ENCODE measurements at regions not wholly inside any gene's neighbourhood (a gene's known extent, or its start where the extent isn't known, plus 50 kb on each side); places are given as distances from the start of the nearest gene placed in this dataset.

DNA sequence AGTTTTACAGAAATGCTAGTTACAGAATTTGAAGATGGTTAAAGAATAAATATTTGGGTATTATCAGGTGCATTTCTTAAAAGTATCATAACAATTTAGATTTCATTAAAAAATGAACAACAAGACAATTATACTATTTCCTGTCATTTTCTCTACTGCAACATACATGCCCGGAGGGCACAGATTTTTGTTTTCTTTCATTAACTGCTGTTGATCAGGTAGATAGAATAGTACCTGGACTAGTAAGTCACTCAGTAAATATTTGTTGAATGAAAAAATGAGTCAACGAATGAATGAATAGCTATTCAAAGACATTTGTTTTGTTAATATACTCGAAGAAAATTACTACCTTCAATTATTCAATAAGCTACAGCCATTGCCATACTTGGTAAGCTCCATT, 531.2 kb upstream of the VRK2 start:
- intact Hi-C loops (cut with DNase I): loop anchor here in 1 of 4 donors (10.0 kb wide), 1 partner anchor 1331 kb away; the partner anchor contains the start of gene CCDC85A
- no peak overlapping the region for H3K27ac ChIP-seq
- H3K36me3 ChIP-seq: no peaks in the 10 kb centered on the region
- no peaks in the 10 kb centered on the region for H3K27me3 ChIP-seq
- no peaks in the 10 kb centered on the region for H3K4me1 ChIP-seq (ENCODE audit: insufficient read depth)
- no peak for DNase-seq
- TF ChIP-seq, protein P1, sequence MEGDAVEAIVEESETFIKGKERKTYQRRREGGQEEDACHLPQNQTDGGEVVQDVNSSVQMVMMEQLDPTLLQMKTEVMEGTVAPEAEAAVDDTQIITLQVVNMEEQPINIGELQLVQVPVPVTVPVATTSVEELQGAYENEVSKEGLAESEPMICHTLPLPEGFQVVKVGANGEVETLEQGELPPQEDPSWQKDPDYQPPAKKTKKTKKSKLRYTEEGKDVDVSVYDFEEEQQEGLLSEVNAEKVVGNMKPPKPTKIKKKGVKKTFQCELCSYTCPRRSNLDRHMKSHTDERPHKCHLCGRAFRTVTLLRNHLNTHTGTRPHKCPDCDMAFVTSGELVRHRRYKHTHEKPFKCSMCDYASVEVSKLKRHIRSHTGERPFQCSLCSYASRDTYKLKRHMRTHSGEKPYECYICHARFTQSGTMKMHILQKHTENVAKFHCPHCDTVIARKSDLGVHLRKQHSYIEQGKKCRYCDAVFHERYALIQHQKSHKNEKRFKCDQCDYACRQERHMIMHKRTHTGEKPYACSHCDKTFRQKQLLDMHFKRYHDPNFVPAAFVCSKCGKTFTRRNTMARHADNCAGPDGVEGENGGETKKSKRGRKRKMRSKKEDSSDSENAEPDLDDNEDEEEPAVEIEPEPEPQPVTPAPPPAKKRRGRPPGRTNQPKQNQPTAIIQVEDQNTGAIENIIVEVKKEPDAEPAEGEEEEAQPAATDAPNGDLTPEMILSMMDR (IDR thresholded peaks at IDR 0.05): no peak
- TF ChIP-seq POLR2A (IDR thresholded peaks at IDR 0.05): no peak
- TF ChIP-seq EP300 (IDR thresholded peaks at IDR 0.05): no peak
- no peaks in the 10 kb centered on the region for H3K9me3 ChIP-seq
- H3K4me3 ChIP-seq: no peak overlapping the region
- 55 to 60% (median 56%) methylated on average over 3 of the region's 3 CpGs for WGBS, 3 donors

DNA sequence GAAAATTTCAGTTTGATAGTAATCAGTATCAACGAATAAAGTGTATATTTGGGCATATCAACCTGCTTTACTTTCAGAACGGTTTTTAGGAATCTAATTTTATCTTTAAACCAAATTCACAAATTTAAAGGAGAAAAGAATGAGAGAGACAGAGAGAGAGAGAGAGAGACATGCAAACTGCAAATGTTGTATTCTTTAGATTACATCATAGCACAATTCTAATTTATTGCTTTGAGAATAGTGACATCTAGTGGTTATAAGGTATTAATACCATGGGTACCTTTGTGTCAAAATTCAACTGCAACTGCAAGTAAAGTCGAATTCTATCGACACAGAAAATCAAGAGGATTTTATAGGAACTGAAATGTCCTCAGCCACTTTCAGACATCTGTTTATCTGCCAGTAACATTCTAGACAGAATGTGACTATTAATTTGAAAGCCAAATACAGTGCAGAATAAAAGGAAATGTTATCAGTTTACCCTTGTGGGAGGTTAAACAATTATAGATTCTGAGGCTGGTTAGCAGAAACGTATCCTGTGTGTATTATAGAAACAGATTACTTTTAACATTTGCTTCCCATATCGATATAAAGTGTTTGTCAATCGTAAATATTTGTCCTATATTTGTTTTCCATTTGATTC, 529.8 kb upstream of the VRK2 start:
- Histone ChIP-seq H3K4me3 (no peak overlapping the region), H3K4me1 (ENCODE audit: insufficient read depth) (no peaks in the 10 kb centered on the region), H3K27ac (no peak overlapping the region), H3K36me3 (no peaks in the 10 kb centered on the region), H3K27me3 (no peaks in the 10 kb centered on the region), H3K9me3 (no peaks in the 10 kb centered on the region)
- intact Hi-C loops (cut with DNase I): loop anchor here in 1 of 4 donors (10.0 kb wide), 1 partner anchor 1332 kb away; the partner anchor contains the start of gene CCDC85A
- 9 to 17% (median 10%) methylated on average over 7 of the region's 7 CpGs for WGBS, 3 donors
- TF ChIP-seq POLR2A (IDR thresholded peaks at IDR 0.05) (no peak), EP300 (IDR thresholded peaks at IDR 0.05) (no peak)
- TF ChIP-seq, protein P1 (IDR thresholded peaks at IDR 0.05): no peak
- no peak for DNase-seq

DNA sequence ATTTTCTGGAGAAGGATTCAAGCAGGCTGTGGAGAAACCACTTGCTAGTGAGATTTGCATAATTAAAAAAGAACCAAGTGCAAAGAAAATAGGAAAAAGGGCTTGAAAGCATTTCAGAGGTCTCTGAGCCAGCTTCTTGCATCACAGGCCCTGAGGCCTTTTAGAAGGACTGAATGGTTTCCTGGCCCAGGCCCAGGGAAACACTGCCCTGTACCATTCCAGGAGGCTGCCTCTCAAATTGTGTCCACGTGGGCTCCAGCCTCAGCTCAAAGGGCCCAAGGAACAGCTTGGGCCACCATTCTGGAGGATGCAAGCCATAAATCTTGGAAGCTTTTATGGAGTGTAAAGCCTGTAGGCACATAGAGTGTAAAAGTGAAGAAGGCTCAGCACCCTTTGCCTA, 523.3 kb upstream of the VRK2 start:
- Histone ChIP-seq H3K9me3 (peaks cover 0 to 4% of the 10 kb centered on the region in 2 donors), H3K27ac (no peak overlapping the region), H3K36me3 (no peaks in the 10 kb centered on the region), H3K27me3 (no peaks in the 10 kb centered on the region), H3K4me1 (ENCODE audit: insufficient read depth) (no peaks in the 10 kb centered on the region), H3K4me3 (no peak overlapping the region)
- no peak for DNase-seq
- WGBS, 3 donors: 61 to 68% (median 64%) methylated on average over 1 of the region's 1 CpG
- TF ChIP-seq POLR2A (IDR thresholded peaks at IDR 0.05) (no peak), EP300 (IDR thresholded peaks at IDR 0.05) (no peak)
- TF ChIP-seq, protein P1 (IDR thresholded peaks at IDR 0.05): no peak
- intact Hi-C loops (cut with DNase I): no loop called here

DNA sequence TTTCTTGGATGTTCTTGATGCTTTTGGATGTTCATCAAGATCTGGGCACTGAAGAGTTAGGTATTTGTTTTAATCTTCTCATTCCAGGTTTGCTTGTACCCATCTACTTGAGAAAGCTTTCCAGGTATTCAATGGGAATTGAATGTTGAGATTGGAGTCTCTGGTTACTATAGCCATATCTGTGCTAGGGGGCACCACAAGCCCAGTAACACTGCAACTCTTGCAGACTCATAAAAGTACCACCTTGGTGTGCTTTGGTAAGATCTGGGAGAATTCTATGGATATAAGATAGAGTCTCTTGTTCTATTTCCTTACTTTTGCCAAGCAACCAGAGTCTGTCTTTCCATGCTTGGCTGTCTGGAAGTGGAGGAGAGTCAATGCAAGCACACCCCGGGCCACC, 518.9 kb upstream of the VRK2 start:
- no peak overlapping the region for H3K4me3 ChIP-seq
- no peaks in the 10 kb centered on the region for H3K36me3 ChIP-seq
- intact Hi-C loops (cut with DNase I): no loop called here
- H3K9me3 ChIP-seq: peaks cover 0 to 4% of the 10 kb centered on the region in 2 donors
- H3K27ac ChIP-seq: no peak overlapping the region
- 77 to 100% (median 86%) methylated on average over 1 of the region's 1 CpG for WGBS, 3 donors
- H3K4me1 ChIP-seq (ENCODE audit: insufficient read depth): no peaks in the 10 kb centered on the region
- TF ChIP-seq, protein P1 (IDR thresholded peaks at IDR 0.05): no peak
- no peak for TF ChIP-seq POLR2A (IDR thresholded peaks at IDR 0.05)
- TF ChIP-seq EP300 (IDR thresholded peaks at IDR 0.05): no peak
- no peaks in the 10 kb centered on the region for H3K27me3 ChIP-seq
- no peak for DNase-seq

Data from ovary (tissue), 7 donors.